HCT116 (cell line): ENCODE measurements at regions not wholly inside any gene's neighbourhood (a gene's known extent, or its start where the extent isn't known, plus 50 kb on each side); places are given as distances from the start of the nearest gene placed in this dataset.

Experiments used
- ATF3 ChIP-seq: IDR thresholded peaks from 2 replicates; pipeline ENCODE4 v1.6.1; 2012
- CEBPB ChIP-seq: IDR thresholded peaks from 2 replicates; pipeline ENCODE4 v1.6.1; 2012; ENCODE audit warnings: low read depth
- CTCF ChIP-seq, 3 experiments: fragments of 200-600 bp in 1 of 3; sonication (generic) in 1 of 3; IDR thresholded peaks in 2 of 3; conservative IDR thresholded peaks in 1 of 3; 2 replicates each; pipeline ENCODE4 v1.5.1; 2012 to 2017; ENCODE audit warnings: low read depth in 2 of 3, low read length in 2 of 3, antibody characterized with exemption in 1 of 3, borderline replicate concordance in 1 of 3, control low read depth in 1 of 3, mild to moderate bottlenecking in 1 of 3, mixed read lengths in 1 of 3, mixed run types in 1 of 3, moderate library complexity in 1 of 3; ENCODE audit not compliant: insufficient read depth in 1 of 3
- EZH2 ChIP-seq: fragments of 200-600 bp; sonication (generic); IDR thresholded peaks from 2 replicates; pipeline ENCODE4 v1.6.1; 2017; ENCODE audit warnings: antibody characterized with exemption, mixed run types
- EZH2phosphoT487 ChIP-seq: fragments of 200-600 bp; IDR thresholded peaks from 2 replicates; pipeline ENCODE4 v1.6.1; 2018; ENCODE audit warnings: antibody characterized with exemption, borderline replicate concordance
- JUND ChIP-seq: IDR thresholded peaks from 2 replicates; pipeline ENCODE4 v1.6.1; 2012
- MAX ChIP-seq: IDR thresholded peaks from 2 replicates; pipeline ENCODE4 v1.6.1; 2012
- POLR2A ChIP-seq: IDR thresholded peaks from 2 replicates; pipeline ENCODE4 v1.7.0; 2011; ENCODE audit warnings: borderline replicate concordance; ENCODE audit not compliant: insufficient read depth, insufficient read length; ENCODE audit errors: extremely low read depth
- REST ChIP-seq: IDR thresholded peaks from 2 replicates; pipeline ENCODE4 v1.6.1; 2012; ENCODE audit warnings: low read depth
- SRF ChIP-seq: IDR thresholded peaks from 2 replicates; pipeline ENCODE4 v1.6.1; 2012; ENCODE audit warnings: low read depth
- TCF7L2 ChIP-seq: IDR thresholded peaks from 2 replicates; pipeline ENCODE4 v1.7.0; 2011; ENCODE audit warnings: borderline replicate concordance, inconsistent platforms; ENCODE audit not compliant: insufficient read depth, insufficient read length; ENCODE audit errors: extremely low read depth
- YY1 ChIP-seq: IDR thresholded peaks from 2 replicates; pipeline ENCODE4 v1.6.1; 2011; ENCODE audit warnings: low read length, low read depth, moderate library complexity, mild to moderate bottlenecking; ENCODE audit not compliant: insufficient replicate concordance; ENCODE audit errors: extremely low read depth
- ZFX ChIP-seq: fragments of 450-650 bp; IDR thresholded peaks from 2 replicates; pipeline ENCODE4 v1.6.1; 2017

- TF ChIP-seq REST (no peak), CTCF (IDR thresholded peaks at IDR 0.05 in 2 of 3, conservative IDR thresholded peaks at IDR 0.05 in 1 of 3; ENCODE audit: borderline replicate concordance in 1 of 3, insufficient read depth in 1 of 3, low read depth in 2 of 3, low read length in 2 of 3) (no peak), YY1 (no peak), TCF7L2 (no peak), SRF (no peak), POLR2A (no peak), EZH2 (no peak), CEBPB (no peak), JUND (no peak), MAX (no peak), ZFX (no peak), EZH2phosphoT487 (no peak), ATF3 (no peak)
Observed at GRCh38 chr5:25330721-25331120, 685.9 kb upstream of the CDH10 start.
